GM19043 (cell line): ENCODE measurements at regions not wholly inside any gene's neighbourhood (a gene's known extent, or its start where the extent isn't known, plus 50 kb on each side); places are given as distances from the start of the nearest gene placed in this dataset.
"Not testable (repeated sequence)": the region's sequence is repeated elsewhere in the genome, so short reads cannot be mapped to it uniquely, and the experiment has no call there.

ENCODE experiments used
- ATAC-seq: cut with Tn5 transposase; IDR thresholded peaks from one replicate; pipeline ENCODE4 v1.9.1; 2021; ENCODE audit warnings: low read depth; ENCODE audit not compliant: unreplicated experiment

GRCh38 chr6:166846446-166847142 is 109.8 kb downstream of the RNASET2 start:
- not testable (repeated sequence) for ATAC-seq

DNA sequence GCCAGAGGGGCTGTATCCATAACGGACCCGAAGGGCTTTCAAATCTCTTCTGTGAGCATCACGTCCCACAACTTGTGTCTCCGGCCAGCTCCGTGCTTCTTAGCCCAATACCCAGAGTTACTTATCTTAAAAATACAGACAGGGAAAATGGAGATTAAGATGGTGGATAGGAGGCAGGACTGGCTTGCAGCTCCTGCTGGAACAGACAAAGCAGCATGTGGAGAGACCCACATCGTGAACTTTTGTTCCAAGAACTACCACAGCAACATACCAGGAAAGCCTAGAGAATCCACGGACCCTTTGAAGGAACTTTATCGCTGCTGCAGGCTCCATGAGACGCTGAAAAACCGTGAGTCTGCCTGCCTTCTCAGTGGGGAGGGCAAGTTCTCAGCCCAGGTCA is 113.7 kb downstream of the RNASET2 start:
- ATAC-seq: no peak

DNA sequence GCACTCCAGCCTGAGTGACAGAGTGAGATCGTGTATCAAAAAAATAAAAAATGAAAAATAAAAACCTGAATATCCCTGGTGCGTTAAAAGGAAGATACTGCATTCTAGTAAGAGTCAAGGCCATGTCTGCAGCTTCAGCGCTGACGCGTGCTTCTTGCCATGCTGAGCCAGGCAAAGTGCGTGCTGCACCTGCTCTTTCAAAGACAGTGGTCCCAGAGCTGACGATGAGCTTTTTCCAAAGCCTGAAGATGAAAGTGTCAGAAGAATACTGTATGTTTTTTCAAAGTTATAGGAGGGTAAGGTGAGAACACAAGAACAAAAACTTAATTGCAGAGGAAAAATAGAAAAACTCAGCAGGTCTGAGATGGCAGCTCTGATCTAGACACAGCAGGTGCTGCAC is 115.1 kb downstream of the RNASET2 start:
- ATAC-seq: no peak

DNA sequence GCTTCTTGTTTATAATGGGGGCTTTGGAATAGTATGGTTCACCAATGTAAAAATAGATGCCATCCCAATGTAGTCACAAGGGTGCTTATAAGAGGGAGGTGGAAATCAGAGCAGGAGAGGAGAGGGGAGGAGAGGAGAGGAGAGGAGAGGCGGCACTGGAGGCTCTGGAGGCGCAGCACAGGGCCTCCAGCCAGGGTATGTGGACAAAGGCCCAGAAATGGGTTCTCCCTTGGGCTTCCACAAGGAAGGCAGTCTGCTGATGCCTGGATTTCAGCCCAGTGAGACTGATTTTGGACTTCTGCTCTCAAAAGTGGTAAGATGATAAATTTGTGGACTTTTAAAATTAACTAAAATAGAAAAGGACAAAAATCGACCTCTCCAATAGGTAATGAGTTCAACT is 116.8 kb downstream of the RNASET2 start:
- no peak for ATAC-seq

GRCh38 chr6:166838987-166839386 is 117.4 kb downstream of the RNASET2 start:
- no peak for ATAC-seq

DNA sequence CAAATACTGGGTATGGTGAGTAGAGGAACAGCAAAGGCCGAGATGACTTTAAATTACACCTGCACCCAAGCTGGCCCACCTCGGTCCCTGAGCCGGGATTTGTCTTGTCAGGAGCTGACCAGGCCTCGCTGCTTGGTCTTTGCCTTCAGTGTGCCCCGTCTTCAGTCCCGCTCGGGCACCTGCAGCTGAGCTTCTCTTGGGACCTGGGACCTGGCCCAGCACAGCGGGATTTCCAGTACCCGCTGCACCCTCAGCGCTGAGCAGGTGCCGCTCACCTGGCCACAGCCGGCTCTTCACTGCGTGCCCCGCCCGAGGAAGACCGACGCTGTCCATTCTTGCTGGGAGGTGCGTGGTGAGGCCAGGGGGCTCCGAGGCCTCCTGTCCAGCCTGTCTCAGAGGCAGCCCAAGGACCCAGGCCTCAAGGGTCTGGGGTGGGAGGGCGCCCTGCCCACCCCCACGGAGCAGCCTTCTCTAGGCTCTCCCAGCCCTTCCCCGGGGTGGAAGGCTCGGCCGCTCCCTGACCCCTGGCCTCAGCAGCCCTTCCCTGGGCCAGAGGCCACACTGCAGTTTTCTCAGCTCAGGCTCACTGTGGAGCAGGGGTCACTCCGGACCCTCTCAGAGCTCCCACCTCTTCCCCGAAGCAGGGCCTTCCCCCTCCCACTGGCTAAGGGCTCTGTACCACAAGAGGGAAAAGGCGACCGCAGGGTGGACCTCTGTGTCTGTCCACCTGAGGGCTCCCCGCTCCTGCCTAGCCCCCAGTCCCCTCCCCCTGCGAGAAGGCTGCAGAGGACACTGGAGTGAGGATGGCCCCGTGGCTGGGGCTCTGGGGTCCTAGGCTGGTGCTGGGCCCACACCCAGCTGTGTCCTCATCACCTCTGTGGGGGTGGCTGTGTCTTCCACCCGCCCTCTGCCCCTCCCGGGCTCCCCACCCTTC is 119.3 kb downstream of the RNASET2 start:
- ATAC-seq: no peak

GRCh38 chr6:166834049-166834448 is 122.3 kb downstream of the RNASET2 start:
- ATAC-seq: no peak

DNA sequence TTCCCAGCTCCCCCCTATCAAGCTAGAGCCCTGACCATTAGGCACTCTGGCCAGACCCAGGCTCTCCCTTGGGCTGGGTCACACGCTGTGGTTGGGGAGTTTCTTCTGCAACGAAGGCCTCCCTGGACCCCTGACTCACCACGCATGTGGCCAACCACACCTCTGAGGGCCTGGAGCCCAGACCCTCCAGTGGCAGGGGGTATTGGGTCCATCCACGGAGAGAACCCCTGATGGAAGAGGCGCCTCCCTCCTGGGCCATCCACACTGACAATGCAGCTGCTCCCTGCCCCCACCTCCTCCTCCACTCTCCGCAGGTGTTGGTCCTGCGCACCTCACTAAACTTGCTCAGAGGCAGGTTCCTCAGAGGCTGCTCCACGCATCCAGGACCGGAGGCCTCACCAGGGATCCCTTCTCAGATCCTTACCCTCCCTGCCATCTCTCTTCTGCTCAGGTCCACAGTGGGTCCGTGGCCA is 125.4 kb downstream of the RNASET2 start:
- no peak for ATAC-seq

GRCh38 chr6:166830185-166830890 is 126.0 kb downstream of the RNASET2 start:
- ATAC-seq: peak; percentile 88

- no peak for ATAC-seq
Observed at GRCh38 chr6:166826264-166826663, 130.1 kb downstream of the RNASET2 start.

DNA sequence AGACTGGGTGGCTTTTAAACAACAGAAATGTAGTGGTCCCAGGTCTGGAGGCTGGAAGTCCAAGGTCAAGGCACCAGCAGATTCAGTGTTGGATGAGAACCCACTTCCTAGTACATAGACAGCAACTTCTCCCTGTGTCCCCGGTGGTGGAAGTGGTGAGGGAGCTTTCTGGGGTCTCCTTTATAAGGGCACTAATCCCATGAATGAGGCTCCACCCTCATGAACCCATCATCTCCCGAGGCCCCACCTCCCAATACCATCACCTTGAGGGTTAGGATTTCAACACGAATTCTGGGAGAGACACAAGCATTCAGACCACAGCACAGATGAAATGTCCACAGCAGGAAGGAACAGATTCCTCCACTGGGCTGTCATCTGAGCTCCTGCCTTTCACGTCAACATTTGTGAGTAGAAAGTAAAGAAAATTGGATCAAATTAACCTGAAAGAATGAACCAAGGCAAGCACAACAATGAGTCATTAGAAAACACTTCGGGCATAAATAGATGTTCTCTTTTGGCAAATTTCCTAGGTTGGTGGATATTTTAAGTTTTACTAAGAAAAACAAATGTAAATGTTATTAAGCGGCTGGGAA is 130.7 kb downstream of the RNASET2 start:
- no peak for ATAC-seq

DNA sequence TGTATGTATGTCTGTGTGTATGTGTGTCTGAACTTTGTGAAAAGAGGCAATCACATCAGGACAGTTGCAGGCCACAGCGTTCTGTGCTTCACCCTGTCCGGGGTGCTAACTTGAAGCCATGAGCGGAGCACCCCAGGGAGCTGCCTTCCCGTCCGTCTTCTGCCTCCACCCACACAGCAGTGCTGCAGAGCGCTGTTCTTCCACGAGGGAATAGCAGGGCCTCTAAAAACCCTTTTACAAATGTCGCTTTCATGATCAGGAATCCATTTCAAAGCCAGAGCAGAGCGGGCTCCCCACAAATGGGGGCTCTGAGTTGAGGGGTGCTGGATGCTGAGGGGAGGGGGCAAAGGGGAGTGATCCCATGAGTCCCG is 131.5 kb downstream of the RNASET2 start:
- ATAC-seq: no peak

GRCh38 chr6:166824146-166824879 is 132.0 kb downstream of the RNASET2 start:
- no peak for ATAC-seq

DNA sequence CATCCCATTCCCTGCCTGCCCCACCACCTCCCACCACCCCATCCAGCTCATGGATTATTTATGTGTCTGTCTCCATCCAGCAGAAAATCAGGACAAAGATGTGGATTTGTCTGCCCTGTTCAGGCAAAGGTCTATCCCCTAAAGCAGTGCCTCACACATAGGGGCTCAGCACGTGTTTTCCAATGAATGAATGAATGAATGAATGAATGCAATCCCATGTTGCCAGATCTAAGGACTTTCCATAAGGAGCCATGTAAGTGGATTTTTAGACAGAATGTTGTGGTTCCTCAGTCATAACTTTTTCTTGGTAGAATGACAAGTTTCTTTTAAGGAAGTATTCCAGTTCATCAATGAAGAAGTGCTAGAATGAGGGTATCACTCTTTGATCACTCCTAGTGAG is 133.7 kb downstream of the RNASET2 start:
- no peak for ATAC-seq

DNA sequence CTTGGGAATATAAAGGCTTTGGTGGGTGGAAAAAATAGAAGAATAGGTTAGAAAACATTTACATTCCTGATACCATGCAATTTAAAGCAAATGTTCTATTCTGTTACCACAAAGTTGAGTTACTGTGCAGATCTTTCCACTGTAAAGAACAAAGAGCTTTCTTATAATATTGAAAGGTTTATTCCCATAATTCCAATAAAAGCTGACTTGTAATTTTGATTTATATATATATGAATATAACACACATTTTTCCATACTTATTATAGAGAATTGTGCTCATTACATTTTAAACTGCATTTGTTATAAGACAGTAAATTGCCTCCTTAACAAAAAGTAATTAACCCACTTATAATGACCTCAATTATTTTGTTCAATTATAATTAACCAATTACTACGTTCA is 135.9 kb downstream of the RNASET2 start:
- no peak for ATAC-seq

DNA sequence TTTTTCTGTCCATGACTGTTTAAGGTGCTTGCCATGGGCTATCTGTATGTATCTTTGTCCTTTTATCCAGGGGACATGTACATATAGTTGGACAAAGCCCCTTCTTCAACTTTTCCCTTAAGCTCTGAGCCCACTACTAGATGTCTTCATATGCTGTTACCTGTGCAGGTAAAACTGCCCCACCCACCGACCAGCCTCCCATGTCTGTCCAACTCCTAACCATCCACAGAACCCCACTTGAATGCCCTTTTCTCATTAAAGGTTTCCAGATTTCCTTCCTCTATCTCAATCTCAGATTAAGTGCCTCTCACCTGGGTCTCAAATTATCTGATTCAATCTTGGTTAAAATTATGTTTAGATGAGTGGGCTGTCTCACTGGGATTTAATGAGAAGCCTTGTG is 136.3 kb downstream of the RNASET2 start:
- ATAC-seq: no peak

DNA sequence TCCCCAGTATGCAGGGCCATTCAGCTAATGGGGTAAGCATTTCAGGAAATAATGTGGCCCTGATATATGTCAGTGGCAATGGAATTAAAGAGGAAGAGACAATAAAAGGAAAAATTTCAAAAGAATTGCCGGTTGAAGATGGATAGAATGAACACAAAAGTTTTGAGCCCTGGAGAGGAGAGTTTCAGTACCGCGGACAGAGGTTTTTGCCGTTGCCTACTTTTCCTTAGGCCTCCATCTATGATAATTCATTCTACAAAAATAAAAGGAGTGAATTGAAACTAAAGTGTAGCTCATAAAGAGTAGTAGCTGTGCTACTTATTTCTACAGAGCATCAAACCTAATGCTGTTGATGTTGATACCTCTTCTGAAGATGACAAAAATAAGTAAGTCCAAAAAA is 140.7 kb downstream of the RNASET2 start:
- ATAC-seq: no peak

- no peak for ATAC-seq
Observed at GRCh38 chr6:166814390-166814789, 142.0 kb downstream of the RNASET2 start.

DNA sequence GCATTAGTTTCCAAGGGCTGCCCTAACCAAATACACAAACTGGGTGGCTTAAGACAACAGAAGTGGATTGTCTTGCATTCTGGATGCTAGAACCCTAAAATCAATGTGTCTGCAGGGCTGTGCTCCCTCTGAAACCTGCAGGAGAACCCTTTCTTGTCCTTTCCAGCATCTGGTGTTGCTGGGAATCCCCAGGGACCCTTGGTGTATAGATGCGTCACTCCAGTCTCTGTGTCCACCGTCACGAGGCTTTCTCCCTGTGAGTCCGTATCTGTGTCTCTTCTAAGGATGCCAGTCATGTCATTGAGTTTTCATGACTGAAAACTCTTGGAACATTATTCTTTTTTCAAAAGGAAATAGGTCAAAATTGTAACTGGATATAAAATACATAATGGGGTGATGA is 142.9 kb downstream of the RNASET2 start:
- ATAC-seq: no peak

DNA sequence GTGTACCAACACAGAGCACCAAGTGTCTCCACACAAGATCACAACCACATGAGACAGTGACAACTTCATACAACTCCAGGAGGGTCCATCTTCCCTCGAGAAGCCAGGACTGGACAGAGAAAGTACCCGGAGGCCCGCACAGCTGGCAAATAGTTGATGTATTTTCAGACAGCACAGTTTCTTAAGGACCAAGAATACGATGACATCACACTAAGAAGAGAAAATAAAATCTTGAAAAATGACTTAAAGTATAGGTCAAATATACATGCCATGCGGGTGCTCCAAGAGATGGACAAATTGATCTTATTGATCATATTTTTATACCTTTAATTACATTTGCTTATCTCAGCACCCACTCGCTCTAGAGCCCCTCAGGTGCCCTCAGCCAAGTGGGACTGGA is 145.5 kb downstream of the RNASET2 start:
- ATAC-seq: no peak
